Loucy (cell line): ENCODE measurements at regions not wholly inside any gene's neighbourhood (a gene's known extent, or its start where the extent isn't known, plus 50 kb on each side); places are given as distances from the start of the nearest gene placed in this dataset.

Source experiments
- H2AFZ ChIP-seq: fragments of 200-600 bp; sonication (generic); 2 replicates; pipeline ENCODE4 v1.6.0; 2016; ENCODE audit warnings: antibody characterized with exemption, mild to moderate bottlenecking, low read length, moderate library complexity
- H3F3A ChIP-seq: fragments of 200-600 bp; 2 replicates; pipeline ENCODE4 v1.6.0; 2016; ENCODE audit warnings: antibody characterized with exemption, low read depth, mild to moderate bottlenecking
- H3K27me3 ChIP-seq: fragments of 200-600 bp; sonication (generic); 2 replicates; pipeline ENCODE4 v1.6.1; 2014; ENCODE audit warnings: low read length, mild to moderate bottlenecking; ENCODE audit not compliant: insufficient read depth, poor library complexity, severe bottlenecking
- H3K36me3 ChIP-seq: fragments of 200-600 bp; sonication (generic); 2 replicates; pipeline ENCODE4 v1.6.1; 2016; ENCODE audit warnings: low read length; ENCODE audit not compliant: insufficient read depth
- H3K4me1 ChIP-seq: fragments of 200-600 bp; sonication (generic); 2 replicates; pipeline ENCODE4 v1.5.1; 2014; ENCODE audit warnings: low read length, mild to moderate bottlenecking; ENCODE audit not compliant: insufficient read depth, poor library complexity, severe bottlenecking
- H3K4me2 ChIP-seq: fragments of 200-600 bp; sonication (generic); 2 replicates; pipeline ENCODE4 v1.6.0; 2014; ENCODE audit warnings: antibody characterized with exemption, low read length, low read depth, mild to moderate bottlenecking; ENCODE audit not compliant: poor library complexity, severe bottlenecking
- H3K4me3 ChIP-seq: fragments of 200-600 bp; sonication (generic); 2 replicates; pipeline ENCODE4 v1.5.1; 2014; ENCODE audit warnings: low read length, mild to moderate bottlenecking, mixed read lengths; ENCODE audit not compliant: poor library complexity, severe bottlenecking
- H3K79me2 ChIP-seq: fragments of 200-600 bp; sonication (generic); 2 replicates; pipeline ENCODE4 v1.6.1; 2014; ENCODE audit warnings: low read length; ENCODE audit not compliant: insufficient read depth
- H3K9ac ChIP-seq: fragments of 200-600 bp; sonication (generic); 2 replicates; pipeline ENCODE4 v1.6.0; 2014; ENCODE audit warnings: mild to moderate bottlenecking, low read depth, low read length, moderate library complexity; ENCODE audit not compliant: poor library complexity, severe bottlenecking
- H3K9me2 ChIP-seq: fragments of 200-600 bp; sonication (generic); replicated peaks from 2 replicates; pipeline ENCODE4 v1.6.1; 2016; ENCODE audit warnings: low read depth, low read length, mixed read lengths
- H3K9me3 ChIP-seq: fragments of 200-600 bp; sonication (generic); 2 replicates; pipeline ENCODE4 v1.6.1; 2014; ENCODE audit warnings: mild to moderate bottlenecking, antibody characterized with exemption, low read length, low read depth; ENCODE audit not compliant: insufficient read depth
- H4K20me1 ChIP-seq: fragments of 200-600 bp; sonication (generic); 2 replicates; pipeline ENCODE4 v1.6.0; 2014; ENCODE audit warnings: antibody characterized with exemption, low read length, mild to moderate bottlenecking; ENCODE audit not compliant: insufficient read depth, poor library complexity, severe bottlenecking
- CTCF ChIP-seq: fragments of 200-600 bp; sonication (generic); conservative IDR thresholded peaks from 2 replicates; pipeline ENCODE4 v1.5.1; 2014; ENCODE audit warnings: mild to moderate bottlenecking, antibody characterized with exemption, low read length
- EZH2phosphoT487 ChIP-seq: fragments of 200-600 bp; IDR thresholded peaks from 2 replicates; pipeline ENCODE4 v1.6.1; 2018; ENCODE audit warnings: antibody characterized with exemption, mild to moderate bottlenecking, moderate library complexity, borderline replicate concordance

GRCh38 chr18:60656553-60656952 lies 284.0 kb upstream of the MC4R start:
- no peaks in the 10 kb centered on the region for H3K79me2 ChIP-seq
- H3K9me2 ChIP-seq = no peaks in the 10 kb centered on the region
- H3F3A ChIP-seq = no peaks in the 10 kb centered on the region
- no peak overlapping the region for H3K9ac ChIP-seq
- TF ChIP-seq CTCF (no peak), EZH2phosphoT487 (no peak)
- peak overlapping the region; percentile 21 for H3K4me2 ChIP-seq
- H3K4me1 ChIP-seq = no peaks in the 10 kb centered on the region
- H4K20me1 ChIP-seq = no peaks in the 10 kb centered on the region
- no peaks in the 10 kb centered on the region for H3K27me3 ChIP-seq
- no peak overlapping the region for H2AFZ ChIP-seq
- no peaks in the 10 kb centered on the region for H3K36me3 ChIP-seq
- H3K9me3 ChIP-seq = no peaks in the 10 kb centered on the region
- no peak overlapping the region for H3K4me3 ChIP-seq

GRCh38 chr18:60662491-60662890 lies 289.9 kb upstream of the MC4R start:
- Histone ChIP-seq H3K4me2 (no peak overlapping the region), H3K9ac (no peak overlapping the region), H3K79me2 (no peaks in the 10 kb centered on the region), H3K4me3 (no peak overlapping the region), H4K20me1 (no peaks in the 10 kb centered on the region), H3K27me3 (no peaks in the 10 kb centered on the region), H3K4me1 (no peaks in the 10 kb centered on the region), H3F3A (no peaks in the 10 kb centered on the region), H3K36me3 (no peaks in the 10 kb centered on the region), H3K9me3 (no peaks in the 10 kb centered on the region), H2AFZ (no peak overlapping the region), H3K9me2 (no peaks in the 10 kb centered on the region)
- TF ChIP-seq EZH2phosphoT487 (no peak), CTCF (no peak)

- no peak overlapping the region for H2AFZ ChIP-seq
- TF ChIP-seq CTCF = no peak
- no peak for TF ChIP-seq EZH2phosphoT487
- no peak overlapping the region for H3K4me3 ChIP-seq
- H4K20me1 ChIP-seq = no peaks in the 10 kb centered on the region
- no peaks in the 10 kb centered on the region for H3K79me2 ChIP-seq
- no peaks in the 10 kb centered on the region for H3F3A ChIP-seq
- no peaks in the 10 kb centered on the region for H3K36me3 ChIP-seq
- no peaks in the 10 kb centered on the region for H3K9me2 ChIP-seq
- H3K9me3 ChIP-seq = no peaks in the 10 kb centered on the region
- H3K9ac ChIP-seq = no peak overlapping the region
- H3K27me3 ChIP-seq = no peaks in the 10 kb centered on the region
- H3K4me1 ChIP-seq = no peaks in the 10 kb centered on the region
- no peak overlapping the region for H3K4me2 ChIP-seq
Observed at GRCh38 chr18:60663060-60663989, 290.8 kb upstream of the MC4R start.
